ENCODE measurements at regions not wholly inside any gene's neighbourhood (a gene's known extent, or its start where the extent isn't known, plus 50 kb on each side); places are given as distances from the start of the nearest gene placed in this dataset.
"Not testable (repeated sequence)": the region's sequence is repeated elsewhere in the genome, so short reads cannot be mapped to it uniquely, and the experiment has no call there.

GRCh38 chr10:81505777-81506176 lies 369.2 kb upstream of the NRG3 start:
- TF ChIP-seq RFX5 (IDR thresholded peaks at IDR 0.05; ENCODE audit: low read depth, low read length); CTCF (conservative IDR thresholded peaks at IDR 0.05; ENCODE audit: low read depth, low read length); POLR2A (IDR thresholded peaks at IDR 0.05; ENCODE audit: low read depth, low read length); CHD1 (IDR thresholded peaks at IDR 0.05; ENCODE audit: low read depth, low read length): not testable (repeated sequence)

Data from IMR-90 (cell line).